K562 (cell line): ENCODE measurements at regions not wholly inside any gene's neighbourhood (a gene's known extent, or its start where the extent isn't known, plus 50 kb on each side); places are given as distances from the start of the nearest gene placed in this dataset.

Experiments
- CCNT2 ChIP-seq: IDR thresholded peaks from 2 replicates; pipeline ENCODE4 v1.6.1; 2011; ENCODE audit warnings: borderline replicate concordance, low read depth, mild to moderate bottlenecking, moderate library complexity, mixed read lengths, low read length; ENCODE audit not compliant: insufficient read length; ENCODE audit errors: extremely low read depth
- HNRNPLL ChIP-seq: fragments of 200-400 bp; formaldehyde crosslinking; IDR thresholded peaks from 2 replicates; pipeline ENCODE4 v1.6.1; 2017; ENCODE audit warnings: low read length, low read depth, mild to moderate bottlenecking; ENCODE audit not compliant: poor library complexity, severe bottlenecking
- REST ChIP-seq, 2 experiments: fragments of 450-650 bp; formaldehyde crosslinking in 1 of 2; IDR thresholded peaks; 2 replicates each; pipeline versions ENCODE4 v1.4.0 to v1.6.1; 2014 to 2020; ENCODE audit warnings: mild to moderate bottlenecking in 2 of 2, borderline replicate concordance in 1 of 2, low read depth in 1 of 2
- SMAD4 ChIP-seq: fragments of 250-450 bp; sonication (Bioruptor Pico); conservative IDR thresholded peaks from 2 replicates; pipeline ENCODE4 v1.8.0; 2021; ENCODE audit warnings: inconsistent platforms, mild to moderate bottlenecking, moderate library complexity

GRCh38 chr6:113565306-113565705 lies 291.8 kb upstream of the MARCKS start (continued):
- TF ChIP-seq CCNT2, result no peak
- no peak for TF ChIP-seq SMAD4
- TF ChIP-seq REST (IDR thresholded peaks at IDR 0.05; ENCODE audit: borderline replicate concordance), result no peak
- no peak for TF ChIP-seq REST (CRISPR knock-in tag; IDR thresholded peaks at IDR 0.05; ENCODE audit: low read depth)
- TF ChIP-seq HNRNPLL, result no peak
